B cell (primary cell): ENCODE measurements at regions not wholly inside any gene's neighbourhood (a gene's known extent, or its start where the extent isn't known, plus 50 kb on each side); places are given as distances from the start of the nearest gene placed in this dataset.

Source experiments
- EZH2 ChIP-seq: IDR thresholded peaks from 2 replicates; pipeline ENCODE4 v1.6.1; 2012; ENCODE audit warnings: borderline replicate concordance, low read depth, mild to moderate bottlenecking, moderate library complexity, low read length; ENCODE audit not compliant: insufficient read depth, poor library complexity, severe bottlenecking
- TF ChIP-seq, protein P1 (sequence below): fragments of 200-600 bp; IDR thresholded peaks from one replicate; pipeline ENCODE4 v1.8.0; 2022; ENCODE audit warnings: antibody characterized with exemption, mild to moderate bottlenecking

DNA sequence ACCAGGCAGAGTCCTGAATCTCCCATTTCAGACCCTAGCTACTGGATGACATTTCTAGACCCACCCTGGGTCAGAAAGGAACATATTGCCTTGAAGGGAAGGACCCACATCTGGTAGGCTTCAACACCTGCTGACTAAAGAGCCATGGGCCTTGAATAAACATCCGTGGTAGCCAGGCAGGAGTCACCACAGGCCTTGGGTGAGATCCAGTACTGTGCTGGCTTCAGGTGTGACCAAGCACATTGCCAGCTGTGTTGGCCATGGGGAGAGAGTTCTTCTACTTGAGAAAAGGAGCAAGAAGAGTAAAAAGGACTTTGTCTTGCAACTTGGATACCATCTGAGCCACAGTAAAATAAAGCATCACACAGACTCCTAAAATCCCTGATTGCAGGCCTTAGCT, 332.6 kb downstream of the SLC16A7 start:
- TF ChIP-seq, protein P1, sequence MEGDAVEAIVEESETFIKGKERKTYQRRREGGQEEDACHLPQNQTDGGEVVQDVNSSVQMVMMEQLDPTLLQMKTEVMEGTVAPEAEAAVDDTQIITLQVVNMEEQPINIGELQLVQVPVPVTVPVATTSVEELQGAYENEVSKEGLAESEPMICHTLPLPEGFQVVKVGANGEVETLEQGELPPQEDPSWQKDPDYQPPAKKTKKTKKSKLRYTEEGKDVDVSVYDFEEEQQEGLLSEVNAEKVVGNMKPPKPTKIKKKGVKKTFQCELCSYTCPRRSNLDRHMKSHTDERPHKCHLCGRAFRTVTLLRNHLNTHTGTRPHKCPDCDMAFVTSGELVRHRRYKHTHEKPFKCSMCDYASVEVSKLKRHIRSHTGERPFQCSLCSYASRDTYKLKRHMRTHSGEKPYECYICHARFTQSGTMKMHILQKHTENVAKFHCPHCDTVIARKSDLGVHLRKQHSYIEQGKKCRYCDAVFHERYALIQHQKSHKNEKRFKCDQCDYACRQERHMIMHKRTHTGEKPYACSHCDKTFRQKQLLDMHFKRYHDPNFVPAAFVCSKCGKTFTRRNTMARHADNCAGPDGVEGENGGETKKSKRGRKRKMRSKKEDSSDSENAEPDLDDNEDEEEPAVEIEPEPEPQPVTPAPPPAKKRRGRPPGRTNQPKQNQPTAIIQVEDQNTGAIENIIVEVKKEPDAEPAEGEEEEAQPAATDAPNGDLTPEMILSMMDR: no peak
- no peak for TF ChIP-seq EZH2
